ENCODE measurements at regions not wholly inside any gene's neighbourhood (a gene's known extent, or its start where the extent isn't known, plus 50 kb on each side); places are given as distances from the start of the nearest gene placed in this dataset.

GRCh38 chr17:77865112-77865611, 93.3 kb upstream of the TNRC6C start:
- WGBS, 2 donors: 74% methylated on average over 22 of the region's 22 CpGs; no CpG with 5 or more reads in 1 of the 2 donors
- DNase-seq (no peak), ATAC-seq (ENCODE audit: low FRiP score in 2 of 2) (peak in 1 of 2 donors; percentile 90)
- TF ChIP-seq CTCF (IDR thresholded peaks at IDR 0.05): no peak
- TF ChIP-seq POLR2AphosphoS5 (IDR thresholded peaks at IDR 0.05): no peak
- no peak for TF ChIP-seq EP300 (IDR thresholded peaks at IDR 0.05)
- TF ChIP-seq POLR2A (IDR thresholded peaks at IDR 0.05): no peak
- Histone ChIP-seq H3K9me3 (no peaks in the 10 kb centered on the region), H3K27me3 (no peaks in the 10 kb centered on the region), H3K36me3 (no peaks in the 10 kb centered on the region), H3K4me1 (peaks cover 0 to 14% (median 11%) of the 10 kb centered on the region in 4 donors), H3K4me3 (no peak overlapping the region), H3K27ac (no peak overlapping the region)

GRCh38 chr17:77865716-77866115, 92.8 kb upstream of the TNRC6C start:
- Histone ChIP-seq H3K36me3 (no peaks in the 10 kb centered on the region), H3K9me3 (no peaks in the 10 kb centered on the region), H3K4me3 (no peak overlapping the region), H3K27me3 (no peaks in the 10 kb centered on the region), H3K4me1 (peaks cover 0 to 14% (median 11%) of the 10 kb centered on the region in 4 donors), H3K27ac (no peak overlapping the region)
- ATAC-seq (ENCODE audit: low FRiP score in 2 of 2) (peak in 1 of 2 donors; percentile 77), DNase-seq (no peak)
- TF ChIP-seq POLR2AphosphoS5 (IDR thresholded peaks at IDR 0.05) (no peak), CTCF (IDR thresholded peaks at IDR 0.05) (no peak), EP300 (IDR thresholded peaks at IDR 0.05) (no peak), POLR2A (IDR thresholded peaks at IDR 0.05) (no peak)
- WGBS, 2 donors: 66 to 70% methylated on average over 3 of the region's 3 CpGs

GRCh38 chr17:77867308-77867781, 91.2 kb upstream of the TNRC6C start:
- Histone ChIP-seq H3K4me1 (peaks cover 0 to 14% (median 11%) of the 10 kb centered on the region in 4 donors), H3K36me3 (no peaks in the 10 kb centered on the region), H3K27me3 (no peaks in the 10 kb centered on the region), H3K9me3 (no peaks in the 10 kb centered on the region), H3K27ac (no peak overlapping the region), H3K4me3 (no peak overlapping the region)
- DNase-seq (no peak), ATAC-seq (ENCODE audit: low FRiP score in 2 of 2) (no peak)
- no peak for TF ChIP-seq POLR2AphosphoS5 (IDR thresholded peaks at IDR 0.05)
- TF ChIP-seq POLR2A (IDR thresholded peaks at IDR 0.05): no peak
- TF ChIP-seq CTCF (IDR thresholded peaks at IDR 0.05): no peak
- TF ChIP-seq EP300 (IDR thresholded peaks at IDR 0.05): no peak
- 64 to 83% methylated on average over 5 of the region's 5 CpGs for WGBS, 2 donors

- Histone ChIP-seq H3K9me3 (no peaks in the 10 kb centered on the region), H3K4me3 (no peak overlapping the region), H3K4me1 (peaks cover 0 to 14% (median 11%) of the 10 kb centered on the region in 4 donors), H3K27me3 (no peaks in the 10 kb centered on the region), H3K27ac (no peak overlapping the region), H3K36me3 (no peaks in the 10 kb centered on the region)
- DNase-seq (no peak), ATAC-seq (ENCODE audit: low FRiP score in 2 of 2) (no peak)
- TF ChIP-seq CTCF (IDR thresholded peaks at IDR 0.05) (no peak), POLR2AphosphoS5 (IDR thresholded peaks at IDR 0.05) (no peak), POLR2A (IDR thresholded peaks at IDR 0.05) (no peak), EP300 (IDR thresholded peaks at IDR 0.05) (no peak)
- 87 to 100% methylated on average over 1 to 15 of the region's 19 CpGs for WGBS, 2 donors
Observed at GRCh38 chr17:77867976-77868713, 90.4 kb upstream of the TNRC6C start.

Measured in upper lobe of left lung (tissue), 6 donors.